ENCODE measurements at regions not wholly inside any gene's neighbourhood (a gene's known extent, or its start where the extent isn't known, plus 50 kb on each side); places are given as distances from the start of the nearest gene placed in this dataset.

- peak overlapping the region in 1 of 2 donors; percentile 81 for H3K27ac Mint-ChIP-seq
- ATAC-seq (no peak), DNase-seq (ENCODE audit: low spot score in 2 of 2) (no peak)
- no peaks in the 10 kb centered on the region for H3K36me3 Mint-ChIP-seq
- H3K9me3 Mint-ChIP-seq: no peaks in the 10 kb centered on the region
Measured at GRCh38 chr1:4048076-4048475, 148.0 kb upstream of the C1orf174 start.

- H3K36me3 Mint-ChIP-seq: no peaks in the 10 kb centered on the region
- no peaks in the 10 kb centered on the region for H3K9me3 Mint-ChIP-seq
- ATAC-seq: no peak
- no peak for DNase-seq (ENCODE audit: low spot score in 2 of 2)
- H3K27ac Mint-ChIP-seq: no peak overlapping the region
Measured at GRCh38 chr1:4048921-4049320, 148.8 kb upstream of the C1orf174 start.

GRCh38 chr1:4050998-4051397 is 150.9 kb upstream of the C1orf174 start:
- Mint-ChIP-seq H3K27ac (no peak overlapping the region), H3K9me3 (no peaks in the 10 kb centered on the region), H3K36me3 (no peaks in the 10 kb centered on the region)
- DNase-seq (ENCODE audit: low spot score in 2 of 2) (no peak), ATAC-seq (no peak)

GRCh38 chr1:4052657-4053056 is 152.6 kb upstream of the C1orf174 start:
- H3K27ac Mint-ChIP-seq: peak overlapping the region in 1 of 2 donors; percentile 80
- H3K9me3 Mint-ChIP-seq: no peaks in the 10 kb centered on the region
- no peak for DNase-seq (ENCODE audit: low spot score in 2 of 2)
- H3K36me3 Mint-ChIP-seq: no peaks in the 10 kb centered on the region
- peak in 1 of 2 donors; percentile 41 for ATAC-seq

GRCh38 chr1:4053160-4053748 is 153.2 kb upstream of the C1orf174 start:
- ATAC-seq: no peak
- Mint-ChIP-seq H3K9me3 (no peaks in the 10 kb centered on the region), H3K27ac (no peak overlapping the region), H3K36me3 (no peaks in the 10 kb centered on the region)
- DNase-seq (ENCODE audit: low spot score in 2 of 2): no peak

- no peak overlapping the region for H3K27ac Mint-ChIP-seq
- ATAC-seq (no peak), DNase-seq (ENCODE audit: low spot score in 2 of 2) (no peak)
- H3K9me3 Mint-ChIP-seq: no peaks in the 10 kb centered on the region
- no peaks in the 10 kb centered on the region for H3K36me3 Mint-ChIP-seq
Measured at GRCh38 chr1:4053774-4054173, 153.7 kb upstream of the C1orf174 start.

GRCh38 chr1:4055294-4055967 is 155.4 kb upstream of the C1orf174 start:
- DNase-seq (ENCODE audit: low spot score in 2 of 2): peak in 1 of 2 donors; percentile 34
- ATAC-seq: no peak
- Mint-ChIP-seq H3K27ac (no peak overlapping the region), H3K9me3 (no peaks in the 10 kb centered on the region), H3K36me3 (no peaks in the 10 kb centered on the region)

GRCh38 chr1:4056422-4056821 is 156.3 kb upstream of the C1orf174 start:
- no peaks in the 10 kb centered on the region for H3K36me3 Mint-ChIP-seq
- DNase-seq (ENCODE audit: low spot score in 2 of 2) (peak in 1 of 2 donors; percentile 21), ATAC-seq (no peak)
- no peaks in the 10 kb centered on the region for H3K9me3 Mint-ChIP-seq
- no peak overlapping the region for H3K27ac Mint-ChIP-seq

GRCh38 chr1:4056989-4057388 is 156.9 kb upstream of the C1orf174 start:
- Mint-ChIP-seq H3K36me3 (no peaks in the 10 kb centered on the region), H3K27ac (no peak overlapping the region), H3K9me3 (no peaks in the 10 kb centered on the region)
- no peak for ATAC-seq
- peak in 1 of 2 donors; percentile 13 for DNase-seq (ENCODE audit: low spot score in 2 of 2)

- no peak for DNase-seq (ENCODE audit: low spot score in 2 of 2)
- Mint-ChIP-seq H3K27ac (no peak overlapping the region), H3K9me3 (no peaks in the 10 kb centered on the region), H3K36me3 (no peaks in the 10 kb centered on the region)
- ATAC-seq: no peak
Measured at GRCh38 chr1:4057603-4058002, 157.5 kb upstream of the C1orf174 start.

GRCh38 chr1:4058122-4058521 is 158.1 kb upstream of the C1orf174 start:
- peak in 1 of 2 donors; percentile 38 for DNase-seq (ENCODE audit: low spot score in 2 of 2)
- H3K27ac Mint-ChIP-seq: no peak overlapping the region
- no peak for ATAC-seq

GRCh38 chr1:4058706-4059105 is 158.6 kb upstream of the C1orf174 start:
- Mint-ChIP-seq H3K36me3 (no peaks in the 10 kb centered on the region), H3K27ac (no peak overlapping the region), H3K9me3 (no peaks in the 10 kb centered on the region)
- DNase-seq (ENCODE audit: low spot score in 2 of 2) (peak in 1 of 2 donors; percentile 11), ATAC-seq (no peak)

More at GRCh38 chr1:4058122-4058521, 158.1 kb upstream of the C1orf174 start:
- H3K36me3 Mint-ChIP-seq: no peaks in the 10 kb centered on the region
- H3K9me3 Mint-ChIP-seq: no peaks in the 10 kb centered on the region

- H3K27ac Mint-ChIP-seq: no peak overlapping the region
Measured at GRCh38 chr1:4059270-4059669, 159.2 kb upstream of the C1orf174 start.

GRCh38 chr1:4060850-4061249 is 160.8 kb upstream of the C1orf174 start:
- DNase-seq (ENCODE audit: low spot score in 2 of 2): peak in 1 of 2 donors; percentile 44

More at GRCh38 chr1:4059270-4059669, 159.2 kb upstream of the C1orf174 start:
- H3K36me3 Mint-ChIP-seq: no peaks in the 10 kb centered on the region
- H3K9me3 Mint-ChIP-seq: no peaks in the 10 kb centered on the region
- ATAC-seq (no peak), DNase-seq (ENCODE audit: low spot score in 2 of 2) (no peak)

GRCh38 chr1:4061521-4062031 is 161.5 kb upstream of the C1orf174 start:
- Mint-ChIP-seq H3K9me3 (no peaks in the 10 kb centered on the region), H3K36me3 (no peaks in the 10 kb centered on the region), H3K27ac (no peak overlapping the region)
- ATAC-seq (no peak), DNase-seq (ENCODE audit: low spot score in 2 of 2) (peak in 1 of 2 donors; percentile 48)

More at GRCh38 chr1:4060850-4061249, 160.8 kb upstream of the C1orf174 start:
- H3K36me3 Mint-ChIP-seq: no peaks in the 10 kb centered on the region
- no peaks in the 10 kb centered on the region for H3K9me3 Mint-ChIP-seq
- H3K27ac Mint-ChIP-seq: no peak overlapping the region
- no peak for ATAC-seq

GRCh38 chr1:4062041-4062440 is 162.0 kb upstream of the C1orf174 start:
- DNase-seq (ENCODE audit: low spot score in 2 of 2): peak in 1 of 2 donors; percentile 11

GRCh38 chr1:4062560-4062959 is 162.5 kb upstream of the C1orf174 start:
- DNase-seq (ENCODE audit: low spot score in 2 of 2) (no peak), ATAC-seq (no peak)
- no peaks in the 10 kb centered on the region for H3K9me3 Mint-ChIP-seq
- H3K36me3 Mint-ChIP-seq: no peaks in the 10 kb centered on the region
- no peak overlapping the region for H3K27ac Mint-ChIP-seq

More at GRCh38 chr1:4062041-4062440, 162.0 kb upstream of the C1orf174 start:
- H3K27ac Mint-ChIP-seq: no peak overlapping the region
- ATAC-seq: no peak
- no peaks in the 10 kb centered on the region for H3K36me3 Mint-ChIP-seq
- no peaks in the 10 kb centered on the region for H3K9me3 Mint-ChIP-seq

GRCh38 chr1:4062992-4063391 is 162.9 kb upstream of the C1orf174 start:
- no peaks in the 10 kb centered on the region for H3K36me3 Mint-ChIP-seq
- no peak for ATAC-seq
- no peak overlapping the region for H3K27ac Mint-ChIP-seq
- H3K9me3 Mint-ChIP-seq: no peaks in the 10 kb centered on the region
- peak in 1 of 2 donors; percentile 11 for DNase-seq (ENCODE audit: low spot score in 2 of 2)
